Stimulated activated CD4-positive, alpha-beta T cell treated with anti-CD3 and anti-CD28 coated beads, Interleukin-1b, Interleukin-23, amount 100 ng/mL, for 4 hours (primary cell): ENCODE measurements at regions not wholly inside any gene's neighbourhood (a gene's known extent, or its start where the extent isn't known, plus 50 kb on each side); places are given as distances from the start of the nearest gene placed in this dataset.

ENCODE experiments used
- DNase-seq, 2 donors: peaks; one replicate each; pipeline ENCODE4 v3.0.0-alpha.2; 2020; ENCODE audit warnings: low read depth in 2 of 2

DNA sequence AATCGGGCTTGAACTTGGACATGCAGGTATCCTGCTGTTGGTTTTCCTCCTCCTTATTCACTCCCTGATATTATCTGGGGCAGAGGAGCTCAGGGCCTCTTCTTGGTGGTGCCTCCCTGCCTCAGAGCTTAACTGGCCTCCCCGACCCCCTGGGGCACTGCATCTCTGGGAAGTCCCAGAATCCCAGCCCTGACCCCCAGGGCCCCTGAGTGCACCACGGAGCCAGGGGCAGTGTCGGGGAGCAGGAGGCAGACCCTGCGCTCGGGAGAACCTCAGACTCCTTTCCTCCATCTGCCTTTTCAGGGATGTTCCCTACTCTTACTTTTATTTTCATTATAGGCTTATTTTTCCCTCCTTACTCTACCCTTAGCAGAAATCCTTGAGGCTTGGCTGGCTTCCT, 537.0 kb downstream of the BRD1 start:
- DNase-seq: no peak

DNA sequence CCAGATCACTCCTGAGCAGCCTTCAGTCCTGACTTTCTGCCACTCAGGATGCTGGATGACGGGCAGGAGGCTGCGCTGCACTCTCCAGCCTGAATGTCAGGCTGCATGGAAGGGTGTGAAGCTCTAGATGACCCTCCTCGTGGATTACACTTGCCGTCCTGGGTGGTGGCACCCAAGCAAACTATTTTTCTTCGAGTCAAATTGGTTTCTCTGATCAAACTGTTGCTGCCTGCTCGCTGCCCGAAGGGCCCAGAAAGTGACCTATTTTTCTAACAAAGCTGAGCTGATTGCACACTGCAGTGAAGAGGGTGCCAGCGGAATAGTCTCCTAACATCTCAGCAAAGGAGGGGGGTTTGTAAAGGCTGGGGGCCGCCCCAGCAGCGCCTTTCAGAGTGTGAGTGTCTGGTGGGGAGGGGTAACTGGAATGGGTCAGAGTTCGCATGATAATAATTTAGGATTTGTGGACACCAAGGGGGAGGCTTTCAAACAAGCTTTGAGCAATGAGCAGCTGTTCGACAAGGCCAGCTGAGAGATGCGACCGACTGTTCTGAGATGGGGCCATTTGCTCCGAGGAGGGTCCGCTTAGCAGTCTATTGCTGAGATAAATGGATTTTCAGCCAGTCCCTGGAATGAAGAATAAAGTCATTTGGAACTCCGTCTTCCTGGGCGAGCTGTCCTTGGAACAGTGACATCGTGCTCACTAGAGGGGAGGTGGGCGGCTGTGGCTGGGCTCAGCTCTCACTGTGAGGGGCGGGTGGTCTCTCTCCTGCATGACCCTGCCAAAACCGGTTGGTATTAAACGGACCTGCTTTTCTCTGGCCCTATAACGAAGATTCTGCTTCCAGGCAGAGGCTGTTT, 537.6 kb downstream of the BRD1 start:
- DNase-seq: no peak

GRCh38 chr22:49286181-49286760, 541.4 kb downstream of the BRD1 start:
- DNase-seq: no peak

- no peak for DNase-seq
Observed at GRCh38 chr22:49284931-49285330, 542.7 kb downstream of the BRD1 start.

DNA sequence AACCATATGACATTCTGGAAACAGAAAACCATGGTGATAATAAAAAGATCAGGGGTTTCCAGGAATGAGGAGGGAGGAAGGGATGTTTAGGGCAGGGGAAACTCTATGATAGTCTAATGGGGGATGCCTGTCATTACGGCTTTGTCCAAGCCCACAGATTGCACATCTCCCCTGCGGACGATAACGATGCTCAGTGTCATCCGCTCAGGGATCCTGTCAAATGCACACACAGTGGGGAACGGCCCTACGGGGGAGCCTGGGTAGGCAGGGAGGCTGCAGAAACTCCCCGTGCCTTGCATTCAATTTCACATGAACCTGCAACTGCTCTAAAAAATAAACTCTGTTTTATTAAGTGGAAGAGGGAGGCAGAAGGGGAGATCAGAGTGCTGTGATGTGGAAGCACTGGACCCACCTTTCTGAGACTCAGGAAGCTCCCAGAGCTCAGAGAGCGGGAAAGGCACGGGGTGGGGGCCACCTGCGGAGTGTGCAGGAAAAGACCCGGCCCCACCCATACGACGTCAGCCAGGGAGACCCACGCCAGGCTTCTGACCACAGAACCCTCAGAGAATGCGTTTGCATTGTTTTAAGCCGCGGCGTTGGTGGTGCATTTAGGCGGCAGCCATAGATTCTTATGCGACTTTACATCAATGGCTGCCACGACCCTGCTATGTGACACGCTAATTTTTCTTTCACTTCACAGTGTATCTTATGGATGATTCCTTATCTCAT, 543.5 kb downstream of the BRD1 start:
- no peak for DNase-seq

- no peak for DNase-seq
Observed at GRCh38 chr22:49282596-49282995, 545.1 kb downstream of the BRD1 start.

GRCh38 chr22:49281467-49282340, 546.0 kb downstream of the BRD1 start:
- no peak for DNase-seq

GRCh38 chr22:49278340-49278739, 549.3 kb downstream of the BRD1 start:
- no peak for DNase-seq

GRCh38 chr22:49276567-49276966, 551.1 kb downstream of the BRD1 start:
- no peak for DNase-seq

DNA sequence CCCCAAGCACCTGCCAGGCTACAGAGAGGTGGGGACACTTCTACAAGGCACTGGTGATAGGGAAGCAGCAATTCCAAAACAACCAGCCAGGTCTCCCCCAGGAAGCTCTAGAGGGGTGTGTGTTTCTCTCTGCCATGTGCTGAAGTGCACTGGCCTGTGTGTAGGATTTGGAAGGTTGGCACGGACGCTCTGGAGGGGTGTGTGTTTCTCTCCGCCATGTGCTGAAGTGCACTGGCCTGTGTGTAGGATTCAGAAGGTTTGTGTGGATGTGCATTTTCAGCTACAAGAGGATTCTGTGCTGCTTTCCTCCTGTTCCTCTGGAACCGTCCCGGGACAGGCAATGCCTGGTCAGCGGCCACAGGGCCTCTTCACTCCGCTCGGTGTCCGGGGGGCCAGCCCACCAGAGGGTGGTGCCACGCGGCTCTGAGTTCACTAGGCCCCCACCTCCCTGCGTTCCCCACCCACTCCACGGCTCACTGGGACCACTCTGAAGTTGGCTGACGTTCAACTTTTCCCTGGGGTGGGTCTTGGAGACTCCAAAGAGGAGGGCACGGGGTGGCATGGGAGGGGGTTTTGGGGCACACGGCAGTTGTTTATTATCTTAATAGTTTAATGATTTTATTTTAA, 552.8 kb downstream of the BRD1 start:
- no peak for DNase-seq

DNA sequence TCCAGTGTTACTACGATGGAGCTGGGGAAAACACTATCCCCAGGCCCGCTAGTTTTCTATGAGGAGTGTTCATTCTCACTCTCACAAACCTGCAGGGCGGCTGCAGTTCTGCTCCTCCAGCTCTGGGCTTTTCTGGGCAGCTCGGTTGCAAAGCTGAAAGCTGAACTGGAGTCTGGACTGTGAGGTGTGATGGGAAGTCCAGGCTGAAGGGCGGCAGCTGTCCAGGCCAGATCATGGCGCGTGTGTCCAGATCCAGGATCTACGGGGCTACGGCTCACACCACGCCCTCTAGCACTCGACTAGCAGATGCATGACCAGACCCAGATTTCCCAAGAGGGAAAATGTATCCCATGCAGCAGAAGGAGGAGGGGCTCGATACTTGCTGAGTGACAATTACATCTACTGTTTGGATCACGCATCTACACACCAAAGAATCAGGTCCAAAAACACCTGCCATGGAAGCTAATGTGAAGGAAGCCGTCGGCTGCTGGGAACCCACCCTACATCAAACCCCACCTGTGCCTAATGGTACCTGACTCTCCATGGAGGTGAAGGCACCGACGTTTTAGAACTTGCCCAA, 555.0 kb downstream of the BRD1 start:
- DNase-seq: no peak

DNA sequence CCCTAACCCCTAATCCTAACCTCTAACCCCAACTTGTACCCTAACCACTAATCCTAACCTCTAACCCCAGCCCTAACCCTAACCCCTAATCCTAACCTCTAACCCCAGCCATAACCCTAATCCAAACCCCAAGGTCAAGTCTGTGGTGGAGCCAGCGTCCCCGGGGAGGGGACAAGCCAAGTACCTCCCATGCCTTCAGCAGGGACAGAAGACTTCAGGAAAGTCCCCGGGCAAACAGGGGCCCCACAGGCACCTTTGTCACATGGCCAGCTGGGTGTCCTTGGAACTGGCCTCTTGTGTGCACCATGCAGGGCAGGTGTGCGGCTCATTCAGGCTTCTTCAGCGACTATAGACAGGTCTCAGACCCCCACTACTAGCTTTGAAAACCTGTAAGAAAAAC, 555.8 kb downstream of the BRD1 start:
- no peak for DNase-seq

- no peak for DNase-seq
Observed at GRCh38 chr22:49271369-49271727, 556.3 kb downstream of the BRD1 start.

GRCh38 chr22:49270595-49271368, 556.9 kb downstream of the BRD1 start:
- no peak for DNase-seq

DNA sequence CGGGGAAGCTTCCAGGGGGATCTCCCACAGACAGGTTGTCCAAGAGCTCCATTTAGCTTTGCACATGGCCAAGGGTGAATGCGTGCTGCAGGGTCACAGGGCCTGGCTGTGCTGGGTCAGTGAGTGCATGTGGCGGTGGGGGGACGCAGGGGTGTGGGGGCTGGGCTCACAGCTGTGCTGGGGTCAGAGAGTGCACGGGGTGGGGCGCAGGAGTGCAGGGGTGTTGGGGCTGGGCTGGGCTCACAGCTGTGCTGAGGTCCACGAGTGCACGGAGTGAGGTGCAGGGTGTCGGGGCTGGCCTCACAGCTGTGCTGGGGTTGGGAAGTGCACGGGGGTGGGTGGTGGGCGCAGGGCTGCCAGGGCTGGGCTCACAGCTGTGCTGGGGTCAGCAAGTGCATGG, 557.7 kb downstream of the BRD1 start:
- no peak for DNase-seq

DNA sequence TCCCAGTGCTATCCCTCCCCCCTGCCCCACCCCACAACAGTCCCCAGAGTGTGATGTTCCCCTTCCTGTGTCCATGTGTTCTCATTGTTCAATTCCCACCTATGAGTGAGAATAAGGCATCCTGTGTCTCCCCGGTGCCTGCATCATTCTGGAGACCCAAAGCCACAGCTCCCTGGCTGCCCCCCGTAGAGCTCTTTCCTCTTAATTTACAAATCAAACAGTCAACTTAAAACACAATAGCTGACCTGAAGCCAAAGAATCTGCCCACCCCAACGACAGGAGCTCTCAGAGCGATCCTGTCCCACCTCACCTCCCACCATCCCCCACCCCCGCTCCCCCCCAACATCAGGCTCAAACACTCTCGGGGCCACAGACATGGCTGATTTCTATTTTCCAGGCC, 558.3 kb downstream of the BRD1 start:
- no peak for DNase-seq

GRCh38 chr22:49268924-49269323, 558.7 kb downstream of the BRD1 start:
- DNase-seq: no peak

DNA sequence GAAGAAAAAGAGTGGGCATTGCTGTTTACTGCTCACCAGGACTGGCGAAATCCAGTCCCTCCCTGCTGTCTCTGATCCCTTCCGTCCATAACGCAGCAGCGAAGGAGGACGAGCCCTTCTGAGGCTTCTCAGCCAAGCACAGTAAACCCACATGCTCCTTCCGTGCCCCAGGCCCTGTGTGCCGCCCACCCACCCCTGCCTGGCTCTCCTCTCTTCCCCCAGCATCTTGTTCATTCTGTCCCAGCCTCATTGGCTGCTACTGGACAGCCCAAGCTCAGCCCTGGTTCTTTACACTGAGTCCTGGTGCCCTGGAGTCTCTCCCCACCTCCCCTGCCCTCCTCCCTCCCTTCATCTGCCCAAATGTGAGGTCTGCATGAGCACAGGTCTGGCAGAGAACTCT, 559.7 kb downstream of the BRD1 start:
- no peak for DNase-seq

DNA sequence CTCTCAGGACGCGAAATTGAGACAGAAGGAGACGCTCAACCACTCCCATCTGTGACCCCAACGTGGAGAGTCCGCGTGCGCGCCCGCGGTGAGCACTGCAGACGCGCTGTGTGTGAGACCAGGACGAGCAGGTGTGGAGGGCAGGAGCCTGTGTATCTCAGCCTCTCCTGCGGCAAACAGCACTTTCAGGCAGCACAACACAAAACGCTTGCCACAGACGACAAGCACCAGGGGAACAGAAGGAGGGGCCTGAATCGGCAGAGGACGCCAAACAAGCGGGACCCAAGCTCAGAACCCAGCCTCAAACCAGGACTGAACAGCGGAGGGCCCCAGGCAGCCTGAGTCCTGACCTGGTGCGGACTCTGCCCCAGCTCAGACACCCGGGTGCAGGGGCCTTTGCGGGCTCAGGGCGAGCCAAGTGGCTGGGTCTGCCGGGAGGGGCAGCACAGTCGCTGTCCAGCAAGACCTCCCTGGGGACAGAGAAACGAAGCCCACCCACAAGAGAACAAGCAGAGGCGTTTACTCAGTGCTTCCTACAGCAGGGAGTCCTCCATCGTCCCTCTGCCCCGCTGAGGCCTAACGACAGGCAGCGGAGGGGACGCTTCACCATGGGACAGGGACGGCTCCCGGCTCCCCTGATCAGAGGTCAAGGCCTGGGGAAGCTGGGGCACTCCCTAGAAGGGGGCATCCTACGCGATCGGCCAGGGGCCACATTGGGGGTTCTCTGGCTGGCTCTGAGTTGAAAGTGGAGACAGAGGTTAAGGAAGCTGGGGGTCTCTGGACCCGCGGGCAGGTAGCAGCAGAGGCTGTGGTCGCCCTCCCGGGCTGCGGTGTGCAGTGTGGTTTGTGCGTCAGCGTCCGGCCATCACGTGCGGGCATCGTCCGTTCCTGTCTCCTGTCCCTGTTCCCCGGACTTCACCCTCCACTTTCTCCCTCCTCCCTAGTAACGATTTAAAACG, 560.8 kb downstream of the BRD1 start:
- DNase-seq: no peak
